DOHH2 (cell line): ENCODE measurements at regions not wholly inside any gene's neighbourhood (a gene's known extent, or its start where the extent isn't known, plus 50 kb on each side); places are given as distances from the start of the nearest gene placed in this dataset.

Experiments used
- H3F3A ChIP-seq: fragments of 200-600 bp; sonication (generic), shearing (Covaris generic); 2 replicates; pipeline ENCODE4 v1.6.0; 2016; ENCODE audit warnings: antibody characterized with exemption, mild to moderate bottlenecking; ENCODE audit not compliant: control insufficient read depth, insufficient read depth
- H3K27ac ChIP-seq: fragments of 200-600 bp; sonication (generic); 2 replicates; pipeline ENCODE4 v1.5.1; 2014; ENCODE audit warnings: low read depth, mild to moderate bottlenecking, low read length, moderate library complexity
- H3K27me3 ChIP-seq: fragments of 200-600 bp; sonication (generic); 2 replicates; pipeline ENCODE4 v1.6.1; 2014; ENCODE audit warnings: mild to moderate bottlenecking, low read length, mixed read lengths; ENCODE audit not compliant: control insufficient read depth
- H3K36me3 ChIP-seq: fragments of 200-600 bp; sonication (generic); 2 replicates; pipeline ENCODE4 v1.6.1; 2014; ENCODE audit warnings: mild to moderate bottlenecking, low read length, moderate library complexity, mixed read lengths; ENCODE audit not compliant: control insufficient read depth
- H3K4me1 ChIP-seq: fragments of 200-600 bp; sonication (generic); 2 replicates; pipeline ENCODE4 v1.6.1; 2014; ENCODE audit warnings: mild to moderate bottlenecking, low read length, mixed read lengths; ENCODE audit not compliant: control insufficient read depth
- H3K4me2 ChIP-seq: fragments of 200-600 bp; sonication (generic); 2 replicates; pipeline ENCODE4 v1.6.0; 2014; ENCODE audit warnings: mild to moderate bottlenecking, low read length, moderate library complexity
- H3K4me3 ChIP-seq: fragments of 200-600 bp; sonication (generic); 2 replicates; pipeline ENCODE4 v1.5.1; 2014; ENCODE audit warnings: mild to moderate bottlenecking, low read length, mixed read lengths
- H3K79me2 ChIP-seq: fragments of 200-600 bp; sonication (generic); 2 replicates; pipeline ENCODE4 v1.6.1; 2014; ENCODE audit warnings: mild to moderate bottlenecking, low read length, mixed read lengths; ENCODE audit not compliant: control insufficient read depth
- H3K9me2 ChIP-seq: fragments of 200-600 bp; sonication (generic); replicated peaks from 2 replicates; pipeline ENCODE4 v1.6.1; 2014; ENCODE audit warnings: mild to moderate bottlenecking, low read length, mixed read lengths; ENCODE audit not compliant: control insufficient read depth
- H3K9me3 ChIP-seq: fragments of 200-600 bp; sonication (generic); 2 replicates; pipeline ENCODE4 v1.6.1; 2014; ENCODE audit warnings: antibody characterized with exemption, low read length, mixed read lengths; ENCODE audit not compliant: control insufficient read depth, insufficient read depth
- H4K20me1 ChIP-seq: fragments of 200-600 bp; sonication (generic); 2 replicates; pipeline ENCODE4 v1.6.0; 2014; ENCODE audit warnings: low read depth, mild to moderate bottlenecking, antibody characterized with exemption, low read length, moderate library complexity; ENCODE audit not compliant: control insufficient read depth, insufficient read depth
- CTCF ChIP-seq: fragments of 200-600 bp; sonication (generic); IDR thresholded peaks from one replicate; pipeline ENCODE4 v1.5.1; 2014; ENCODE audit warnings: antibody characterized with exemption, mild to moderate bottlenecking, low read depth, low read length; ENCODE audit not compliant: poor library complexity, severe bottlenecking
- EZH2phosphoT487 ChIP-seq: fragments of 200-600 bp; sonication (generic); IDR thresholded peaks from 2 replicates; pipeline ENCODE4 v1.6.1; 2017; ENCODE audit warnings: borderline replicate concordance, mild to moderate bottlenecking, antibody characterized with exemption, low read length, moderate library complexity, mixed read lengths

- Histone ChIP-seq H3K9me3 (no peaks in the 10 kb centered on the region), H3K4me3 (no peak overlapping the region), H3K27me3 (no peaks in the 10 kb centered on the region), H3K9me2 (no peaks in the 10 kb centered on the region), H3K4me1 (no peaks in the 10 kb centered on the region), H3F3A (no peaks in the 10 kb centered on the region), H4K20me1 (no peaks in the 10 kb centered on the region), H3K4me2 (no peak overlapping the region), H3K79me2 (no peaks in the 10 kb centered on the region), H3K36me3 (no peaks in the 10 kb centered on the region), H3K27ac (no peak overlapping the region)
- TF ChIP-seq CTCF, result no peak
- no peak for TF ChIP-seq EZH2phosphoT487
Observed at GRCh38 chr9:14560194-14560593, 133.0 kb downstream of the ZDHHC21 start.

- H3K4me2 ChIP-seq, result no peak overlapping the region
- H3K4me1 ChIP-seq, result no peaks in the 10 kb centered on the region
- H3K36me3 ChIP-seq, result no peaks in the 10 kb centered on the region
- no peaks in the 10 kb centered on the region for H3K27me3 ChIP-seq
- H3K79me2 ChIP-seq, result no peaks in the 10 kb centered on the region
- no peaks in the 10 kb centered on the region for H3F3A ChIP-seq
- TF ChIP-seq CTCF (no peak), EZH2phosphoT487 (no peak)
- H3K9me3 ChIP-seq, result no peaks in the 10 kb centered on the region
- H3K27ac ChIP-seq, result no peak overlapping the region
- H4K20me1 ChIP-seq, result no peaks in the 10 kb centered on the region
- no peaks in the 10 kb centered on the region for H3K9me2 ChIP-seq
- H3K4me3 ChIP-seq, result no peak overlapping the region
Observed at GRCh38 chr9:14554886-14555285, 138.3 kb downstream of the ZDHHC21 start.

GRCh38 chr9:14547245-14548060 lies 145.8 kb downstream of the ZDHHC21 start:
- Histone ChIP-seq H3K4me3 (no peak overlapping the region), H3K4me1 (no peaks in the 10 kb centered on the region), H3K79me2 (no peaks in the 10 kb centered on the region), H3K9me2 (no peaks in the 10 kb centered on the region), H3K36me3 (no peaks in the 10 kb centered on the region), H3F3A (no peaks in the 10 kb centered on the region), H3K9me3 (no peaks in the 10 kb centered on the region), H3K4me2 (no peak overlapping the region), H4K20me1 (no peaks in the 10 kb centered on the region), H3K27me3 (no peaks in the 10 kb centered on the region; the same call in 1 of the 2 replicates), H3K27ac (no peak overlapping the region)
- no peak for TF ChIP-seq EZH2phosphoT487
- TF ChIP-seq CTCF, result no peak
